Transverse colon (tissue), 4 donors: ENCODE measurements at regions not wholly inside any gene's neighbourhood (a gene's known extent, or its start where the extent isn't known, plus 50 kb on each side); places are given as distances from the start of the nearest gene placed in this dataset.

Experiments
- DNase-seq: peaks from one replicate; pipeline ENCODE4 v3.0.0-alpha.2; 2019
- H3K27ac ChIP-seq, 4 donors: fragments of 200-600 bp; sonication (generic); 2 replicates each; pipeline ENCODE4 v1.5.1; 2016 to 2018; ENCODE audit warnings: inconsistent platforms in 4 of 4
- H3K27me3 ChIP-seq: fragments of 200-600 bp; sonication (generic); 2 replicates; pipeline ENCODE4 v1.5.1; 2017; ENCODE audit warnings: inconsistent platforms
- H3K36me3 ChIP-seq, 4 donors: fragments of 200-600 bp; sonication (generic); 2 replicates each; pipeline ENCODE4 v1.5.1; 2017 to 2019; ENCODE audit warnings: inconsistent platforms in 4 of 4
- H3K4me1 ChIP-seq, 4 donors: fragments of 200-600 bp; sonication (generic); 2 replicates each; pipeline ENCODE4 v1.5.1; 2017 to 2020; ENCODE audit warnings: inconsistent platforms in 4 of 4
- H3K4me3 ChIP-seq, 4 donors: fragments of 200-600 bp; sonication (generic); 1 replicate in 1 of 4; 2 replicates in 3 of 4; pipeline versions ENCODE4 v1.5.1 to v1.6.1; 2017 to 2019; ENCODE audit warnings: inconsistent platforms in 4 of 4
- H3K9me3 ChIP-seq, 2 donors: fragments of 200-600 bp; sonication (generic); 2 replicates each; pipeline ENCODE4 v1.5.1; 2017 to 2019; ENCODE audit warnings: inconsistent platforms in 2 of 2
- CTCF ChIP-seq, 5 experiments: fragments of 200-600 bp in 3 of 5; fragments of 450-650 bp in 2 of 5; sonication (generic) in 3 of 5; IDR thresholded peaks; 1 replicate in 2 of 5; 2 replicates in 3 of 5; pipeline ENCODE4 v1.5.1; 2016 to 2017; ENCODE audit warnings: antibody characterized with exemption in 5 of 5, inconsistent platforms in 3 of 5, mild to moderate bottlenecking in 2 of 5, moderate library complexity in 1 of 5
- EP300 ChIP-seq: sonication (generic); formaldehyde crosslinking; IDR thresholded peaks from one replicate; pipeline ENCODE4 v1.6.1; 2017; ENCODE audit warnings: antibody characterized with exemption, low read depth
- POLR2A ChIP-seq: fragments of 450-650 bp; IDR thresholded peaks from one replicate; pipeline ENCODE4 v1.6.1; 2016; ENCODE audit warnings: antibody characterized with exemption, mild to moderate bottlenecking, moderate library complexity
- POLR2AphosphoS5 ChIP-seq, 3 donors: sonication (generic); formaldehyde crosslinking; IDR thresholded peaks; one replicate each; pipeline ENCODE4 v1.6.1; 2016; ENCODE audit warnings: antibody characterized with exemption in 3 of 3
- WGBS, 2 donors: methylation state at CpG; one replicate each; pipeline ENCODE4 v1.1.5; 2018; ENCODE audit warnings: low coverage in 1 of 2; 5-methylcytosine and 5-hydroxymethylcytosine counted together
- in situ Hi-C, 4 donors: fragments of 200-750 bp; cut with MboI; loops; one replicate each; pipeline versions ENCODE4 v1.15.0 to v1.15.1; 2017; ENCODE audit warnings: low sequenced_read_pairs in 3 of 4, low pct_ligation_motif_present in 1 of 4, low pct_unique_long_range_greater_than_20kb in 1 of 4
- intact Hi-C: fragments of 100-400 bp; cut with DNase I; formaldehyde crosslinking; loops from one replicate; pipeline ENCODE4 v1.15.1; 2023; ENCODE audit warnings: low total_unique reads

DNA sequence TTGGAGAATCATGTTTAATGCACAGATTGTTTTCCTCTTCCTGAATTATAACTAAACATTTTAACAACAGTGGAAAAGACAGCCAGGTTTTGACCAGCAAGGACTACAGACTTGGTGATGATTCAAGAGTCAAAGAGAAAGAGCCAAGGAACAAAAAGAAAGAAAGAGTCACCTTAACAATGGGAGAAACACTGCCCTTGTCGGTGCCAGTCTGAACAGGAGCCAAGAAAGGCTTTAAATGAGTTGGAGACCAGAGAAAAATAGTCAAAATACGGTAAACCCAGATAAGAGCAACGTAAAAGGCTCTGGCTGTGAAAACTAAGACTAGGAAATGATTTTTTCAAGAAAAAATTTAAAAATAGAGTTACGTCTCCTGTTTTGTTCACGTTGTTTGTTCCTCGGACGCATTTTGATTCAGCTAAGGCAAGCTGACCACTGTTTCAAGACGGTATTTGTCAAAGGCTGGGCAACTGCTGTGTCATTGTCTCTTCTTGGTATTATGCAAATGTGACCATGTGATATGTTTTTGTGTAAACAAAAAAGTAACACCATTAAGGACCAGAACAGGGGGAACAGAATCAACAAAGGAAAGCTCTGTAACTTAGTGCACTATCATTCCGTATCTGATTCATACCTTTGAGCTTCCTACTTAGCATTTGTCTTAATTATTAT lies 634.5 kb downstream of the LIG4 start:
- H3K9me3 ChIP-seq = no peaks in the 10 kb centered on the region

GRCh38 chr13:107576430-107576829 lies 638.9 kb downstream of the LIG4 start:
- 31 to 38% methylated on average over 1 of the region's 1 CpG for WGBS, 2 donors
- no peak for DNase-seq
- Histone ChIP-seq H3K27ac (no peak overlapping the region), H3K36me3 (no peaks in the 10 kb centered on the region), H3K27me3 (no peaks in the 10 kb centered on the region), H3K4me3 (no peak overlapping the region), H3K9me3 (no peaks in the 10 kb centered on the region), H3K4me1 (no peaks in the 10 kb centered on the region)
- in situ Hi-C loops (no loop called here), intact Hi-C loops (no loop called here)
- TF ChIP-seq POLR2AphosphoS5 (IDR thresholded peaks at IDR 0.05) (no peak), EP300 (no peak), POLR2A (no peak), CTCF (IDR thresholded peaks at IDR 0.05) (no peak)

More for the DNA sequence above, 634.5 kb downstream of the LIG4 start:
- Histone ChIP-seq H3K36me3 (no peaks in the 10 kb centered on the region), H3K27ac (no peak overlapping the region), H3K27me3 (no peaks in the 10 kb centered on the region), H3K4me1 (no peaks in the 10 kb centered on the region), H3K4me3 (no peak overlapping the region)
- DNase-seq = no peak
- in situ Hi-C loops = no loop called here
- 73 to 83% methylated on average over 9 of the region's 9 CpGs for WGBS, 2 donors
- intact Hi-C loops = no loop called here
- TF ChIP-seq EP300 (no peak), CTCF (IDR thresholded peaks at IDR 0.05) (no peak), POLR2AphosphoS5 (IDR thresholded peaks at IDR 0.05) (no peak), POLR2A (no peak)

DNA sequence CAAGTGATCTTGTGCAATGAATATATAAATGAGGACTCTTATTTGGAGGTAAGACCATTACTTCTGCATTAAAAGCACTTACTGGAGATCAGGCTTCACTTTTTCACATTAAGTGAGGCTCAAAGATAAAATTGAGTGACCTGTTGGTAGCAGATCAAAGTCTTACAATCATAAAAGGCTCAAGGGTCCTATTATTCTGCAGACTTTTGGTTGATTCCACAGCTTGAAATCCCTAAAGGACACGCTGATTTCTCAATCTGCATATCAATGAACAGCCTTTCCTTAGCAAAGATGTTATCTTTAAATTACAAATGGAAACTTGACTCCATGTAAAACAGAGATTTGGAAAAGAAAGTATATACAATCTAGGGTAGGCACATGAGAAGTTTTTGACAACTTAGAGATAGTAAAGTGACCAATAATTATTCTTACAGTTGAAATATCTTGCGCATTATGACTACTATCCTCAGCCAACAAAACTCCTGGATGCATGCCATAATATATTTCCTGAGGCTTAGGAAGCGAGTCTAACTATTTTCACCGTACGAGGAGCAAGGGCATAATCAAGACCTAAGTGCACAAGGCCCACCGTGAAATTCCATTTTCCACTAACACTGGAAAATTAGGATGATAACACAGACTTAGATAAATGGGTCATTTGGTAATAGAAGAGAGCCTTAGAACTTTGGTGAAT lies 640.7 kb downstream of the LIG4 start:
- WGBS, 2 donors = 54 to 67% methylated on average over 2 to 6 of the region's 6 CpGs
- no peaks in the 10 kb centered on the region for H3K9me3 ChIP-seq
- no peak overlapping the region for H3K27ac ChIP-seq
- no peak for DNase-seq
- intact Hi-C loops = no loop called here
- in situ Hi-C loops = no loop called here
- H3K4me3 ChIP-seq = no peak overlapping the region
- no peaks in the 10 kb centered on the region for H3K27me3 ChIP-seq
- H3K36me3 ChIP-seq = no peaks in the 10 kb centered on the region
- no peaks in the 10 kb centered on the region for H3K4me1 ChIP-seq
- TF ChIP-seq POLR2AphosphoS5 (IDR thresholded peaks at IDR 0.05) (no peak), POLR2A (no peak), CTCF (IDR thresholded peaks at IDR 0.05) (no peak), EP300 (no peak)

- DNase-seq = no peak
- WGBS, 2 donors = 63% methylated on average over 1 of the region's 1 CpG
- Histone ChIP-seq H3K4me1 (no peaks in the 10 kb centered on the region), H3K36me3 (no peaks in the 10 kb centered on the region), H3K9me3 (no peaks in the 10 kb centered on the region), H3K4me3 (no peak overlapping the region), H3K27ac (no peak overlapping the region), H3K27me3 (no peaks in the 10 kb centered on the region)
- in situ Hi-C loops (no loop called here), intact Hi-C loops (no loop called here)
- TF ChIP-seq POLR2A (no peak), EP300 (no peak), POLR2AphosphoS5 (IDR thresholded peaks at IDR 0.05) (no peak), CTCF (IDR thresholded peaks at IDR 0.05) (no peak)
These were observed 642.2 kb downstream of the LIG4 start for GRCh38 chr13:107573184-107573583.
